C1 segment of cervical spinal cord (tissue), 14 donors: ENCODE measurements at regions not wholly inside any gene's neighbourhood (a gene's known extent, or its start where the extent isn't known, plus 50 kb on each side); places are given as distances from the start of the nearest gene placed in this dataset.

ENCODE experiments used
- DNase-seq, 14 donors: peaks; one replicate each; lab custom pipeline; 2025; lab: John Stamatoyannopoulos, UW

GRCh38 chr19:31092274-31092673 is 257.0 kb downstream of the TSHZ3 start:
- no peak for DNase-seq

- no peak for DNase-seq
Measured at GRCh38 chr19:31089681-31090080, 259.6 kb downstream of the TSHZ3 start.

- no peak for DNase-seq
Measured at GRCh38 chr19:31085125-31085524, 264.1 kb downstream of the TSHZ3 start.

GRCh38 chr19:31083105-31083504 is 266.1 kb downstream of the TSHZ3 start:
- DNase-seq = no peak

- no peak for DNase-seq
Measured at GRCh38 chr19:31075146-31075655, 274.0 kb downstream of the TSHZ3 start.

- no peak for DNase-seq
Measured at GRCh38 chr19:31074199-31075125, 274.8 kb downstream of the TSHZ3 start.

GRCh38 chr19:31073485-31074198 is 275.6 kb downstream of the TSHZ3 start:
- no peak for DNase-seq

GRCh38 chr19:31072451-31072850 is 276.8 kb downstream of the TSHZ3 start:
- DNase-seq = no peak

GRCh38 chr19:31071136-31071855 is 277.9 kb downstream of the TSHZ3 start:
- no peak for DNase-seq

GRCh38 chr19:31070146-31071065 is 278.8 kb downstream of the TSHZ3 start:
- DNase-seq = no peak

- no peak for DNase-seq
Measured at GRCh38 chr19:31068268-31068667, 281.0 kb downstream of the TSHZ3 start.

- DNase-seq = no peak
Measured at GRCh38 chr19:31066385-31066784, 282.9 kb downstream of the TSHZ3 start.

- no peak for DNase-seq
Measured at GRCh38 chr19:31064491-31064890, 284.7 kb downstream of the TSHZ3 start.

GRCh38 chr19:31058676-31059340 is 290.4 kb downstream of the TSHZ3 start:
- no peak for DNase-seq

- no peak for DNase-seq
Measured at GRCh38 chr19:31057476-31057875, 291.8 kb downstream of the TSHZ3 start.

GRCh38 chr19:31055454-31055853 is 293.8 kb downstream of the TSHZ3 start:
- DNase-seq = no peak

- no peak for DNase-seq
Measured at GRCh38 chr19:31054430-31054829, 294.8 kb downstream of the TSHZ3 start.

- DNase-seq = no peak
Measured at GRCh38 chr19:31049431-31049830, 299.8 kb downstream of the TSHZ3 start.

- DNase-seq = no peak
Measured at GRCh38 chr19:31046024-31046423, 303.2 kb downstream of the TSHZ3 start.

- DNase-seq = no peak
Measured at GRCh38 chr19:31041461-31041860, 307.8 kb downstream of the TSHZ3 start.
